NCI-H2171 treated with DMSO at 0.1 percent for 48 hours (cell line): ENCODE measurements at regions not wholly inside any gene's neighbourhood (a gene's known extent, or its start where the extent isn't known, plus 50 kb on each side); places are given as distances from the start of the nearest gene placed in this dataset.
"Not testable (repeated sequence)": the region's sequence is repeated elsewhere in the genome, so short reads cannot be mapped to it uniquely, and the experiment has no call there.

ENCODE experiments used
- DNase-seq: peaks from one replicate; lab custom pipeline; 2025; lab: John Stamatoyannopoulos, UW

- DNase-seq = no peak
Measured at GRCh38 chr2:192657362-192657761, 462.6 kb upstream of the TMEFF2 start.

DNA sequence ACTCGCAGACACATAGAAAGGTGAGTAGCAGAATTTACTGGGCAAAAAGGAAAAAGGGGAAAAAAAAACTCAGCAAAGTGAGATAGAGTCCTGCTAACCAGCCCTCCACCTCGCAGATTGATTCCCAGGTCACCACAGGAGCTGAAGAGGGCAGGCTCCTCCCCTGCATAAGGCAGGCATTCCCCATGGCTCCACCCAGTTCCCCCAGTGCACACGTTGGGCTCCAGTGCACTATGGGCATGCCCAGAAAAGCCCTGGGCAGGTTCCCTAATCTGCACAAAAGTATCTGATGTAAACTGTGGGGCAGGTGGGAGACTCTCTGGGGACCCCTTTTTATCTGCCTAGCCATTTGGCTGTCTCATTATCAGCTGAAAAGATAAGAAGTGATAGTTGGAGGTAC, 461.2 kb upstream of the TMEFF2 start:
- peak; percentile 77 for DNase-seq

DNA sequence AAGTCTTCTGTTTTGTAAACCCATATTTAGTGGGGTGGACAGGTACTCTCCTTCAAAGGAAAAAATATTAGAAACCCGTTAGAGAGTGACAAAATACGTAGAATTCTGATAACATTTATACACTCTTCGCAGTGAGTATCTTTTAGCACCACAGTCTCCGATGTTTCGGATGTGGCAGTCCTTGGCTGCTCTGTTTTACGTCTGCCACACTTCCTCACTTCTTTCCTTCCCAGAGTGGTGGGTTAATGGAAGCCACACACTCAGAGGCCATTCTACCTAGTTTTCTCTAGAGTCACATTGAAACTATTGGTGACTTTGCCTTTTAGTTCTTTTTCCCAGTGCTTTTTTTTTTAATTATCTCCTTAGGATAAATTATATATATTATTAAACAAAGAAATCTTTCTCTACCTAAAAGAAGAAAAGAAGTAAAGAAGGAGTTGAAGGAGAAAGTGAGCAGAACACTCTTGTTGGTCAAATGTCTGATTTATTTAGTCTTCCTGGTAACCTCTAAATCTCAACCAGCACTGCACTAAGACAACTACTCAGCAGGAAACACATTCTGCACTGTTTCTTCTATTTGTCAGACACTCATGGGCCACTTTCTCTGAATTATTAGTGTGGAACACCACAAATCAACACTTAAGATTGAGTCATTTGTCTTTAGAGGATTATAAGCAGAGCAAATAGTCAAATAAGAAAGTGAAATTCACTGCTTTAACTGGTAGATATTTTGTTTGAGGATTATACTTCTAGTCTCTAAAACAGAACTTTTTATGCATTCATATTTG, 451.3 kb upstream of the TMEFF2 start:
- DNase-seq = no peak

DNA sequence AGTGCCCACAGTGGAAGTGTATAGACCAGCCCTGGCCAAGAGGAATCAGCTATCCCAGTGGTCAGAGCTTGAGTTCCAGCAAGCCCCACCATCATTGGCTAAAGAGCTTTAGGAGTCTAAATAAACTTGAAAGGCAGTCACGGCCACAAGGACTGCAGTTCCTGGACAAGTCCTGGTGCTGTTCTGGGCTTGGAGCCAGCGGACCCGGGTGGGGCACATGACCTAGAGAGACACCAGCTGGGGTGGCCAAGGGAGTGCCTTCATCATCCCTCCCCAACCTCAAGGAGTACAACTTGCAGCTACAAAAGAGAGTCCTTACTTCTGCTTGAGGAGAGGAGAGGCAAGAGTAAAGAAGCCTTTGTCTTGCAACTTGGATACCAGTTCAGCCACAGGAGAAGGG, 439.8 kb upstream of the TMEFF2 start:
- no peak for DNase-seq

DNA sequence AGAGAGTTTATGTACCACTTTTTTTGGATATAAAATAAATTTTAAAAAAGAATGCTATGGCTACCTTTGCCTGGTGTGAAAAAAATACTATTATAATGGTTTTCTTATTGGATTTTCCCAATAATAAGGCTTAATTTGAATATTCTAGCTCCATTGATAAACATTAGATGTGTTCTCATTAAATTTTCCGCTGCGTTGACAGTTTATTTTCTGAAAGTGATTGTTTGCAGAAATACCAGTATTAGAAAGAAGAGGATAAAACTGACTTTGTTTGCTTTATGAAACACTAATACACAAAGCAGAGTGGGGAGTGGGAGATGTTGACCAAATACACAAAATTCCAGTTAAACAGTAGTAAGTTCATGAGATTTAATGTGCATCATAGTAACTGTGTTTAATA, 433.3 kb upstream of the TMEFF2 start:
- no peak for DNase-seq

DNA sequence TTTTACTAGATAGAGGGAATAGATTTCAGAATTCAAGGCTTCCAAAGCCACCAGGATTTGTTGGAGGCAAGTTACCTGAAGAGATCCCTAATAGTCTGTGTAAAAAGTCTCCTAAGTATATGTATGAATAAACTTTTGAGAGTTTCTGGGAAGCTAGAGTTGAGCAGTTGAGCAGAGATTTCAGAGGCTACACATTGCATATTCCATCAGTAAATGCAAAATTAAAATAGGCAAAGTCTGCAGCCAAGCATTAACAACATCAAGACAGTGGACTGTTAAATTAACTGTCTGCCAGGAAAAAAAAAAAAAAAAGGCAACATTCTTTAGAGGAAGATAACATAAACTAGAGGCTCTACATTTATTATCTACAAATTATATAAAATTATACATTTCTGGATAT, 420.4 kb upstream of the TMEFF2 start:
- no peak for DNase-seq

- DNase-seq = no peak
Measured at GRCh38 chr2:192604295-192604694, 409.6 kb upstream of the TMEFF2 start.

DNA sequence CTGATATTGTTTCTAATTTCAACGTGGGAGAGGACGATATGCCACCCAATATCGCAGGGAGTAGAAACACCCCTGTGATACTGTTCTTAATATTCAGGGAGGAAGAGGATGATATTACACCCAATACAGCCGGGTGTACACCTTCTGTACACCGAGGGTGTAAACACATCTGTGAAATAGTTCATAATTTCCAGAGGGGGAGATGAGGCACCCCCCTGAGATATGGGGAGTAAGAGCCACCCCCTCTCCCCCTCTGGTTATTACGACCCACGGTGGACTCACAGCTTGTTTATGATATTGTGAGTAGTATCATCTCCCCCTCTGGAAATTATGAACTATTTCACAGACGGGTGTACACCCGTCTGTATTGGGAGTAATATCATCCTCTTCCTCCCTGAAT, 403.9 kb upstream of the TMEFF2 start:
- DNase-seq = not testable (repeated sequence)

GRCh38 chr2:192593561-192593960, 398.8 kb upstream of the TMEFF2 start:
- DNase-seq = no peak

DNA sequence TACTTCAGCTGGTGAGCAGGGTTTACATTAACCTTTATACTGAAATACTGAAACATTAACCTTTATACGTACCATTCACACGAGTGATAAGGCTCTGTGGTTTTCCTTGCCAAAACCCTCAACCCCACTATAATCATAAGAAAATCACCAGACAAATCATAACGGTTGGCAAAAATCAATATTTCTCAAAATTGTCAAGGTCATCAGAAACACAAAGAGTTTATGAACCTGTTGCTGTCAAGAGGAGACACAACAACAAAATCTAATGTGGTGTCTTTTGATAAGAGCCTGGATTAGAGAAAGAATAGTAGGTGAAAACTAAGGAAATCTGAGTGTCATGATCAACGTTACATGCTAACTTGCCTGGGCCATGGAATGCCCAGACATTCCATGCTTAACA, 396.9 kb upstream of the TMEFF2 start:
- no peak for DNase-seq

GRCh38 chr2:192585418-192585817, 390.7 kb upstream of the TMEFF2 start:
- DNase-seq = no peak

GRCh38 chr2:192584976-192585375, 390.2 kb upstream of the TMEFF2 start:
- DNase-seq = no peak

- no peak for DNase-seq
Measured at GRCh38 chr2:192579965-192580700, 385.4 kb upstream of the TMEFF2 start.

DNA sequence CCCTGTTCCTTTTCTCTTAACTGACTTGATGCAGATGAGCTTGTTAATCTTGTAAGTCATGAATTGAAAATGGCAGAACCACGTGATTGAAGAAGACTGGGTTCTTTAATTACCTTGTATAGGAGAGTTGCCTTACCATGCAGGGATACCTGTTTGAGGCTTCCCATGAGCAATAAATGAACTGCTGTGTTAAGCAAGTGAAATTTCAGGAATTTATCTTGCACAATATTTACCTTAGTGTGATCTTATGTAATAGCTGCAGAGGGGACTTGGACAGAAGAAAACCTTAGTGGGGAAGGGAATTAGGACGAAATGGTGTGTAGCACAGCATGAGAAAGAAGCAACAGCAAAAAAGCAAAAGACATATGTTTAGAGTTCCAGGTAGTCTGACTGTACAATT, 384.0 kb upstream of the TMEFF2 start:
- no peak for DNase-seq

DNA sequence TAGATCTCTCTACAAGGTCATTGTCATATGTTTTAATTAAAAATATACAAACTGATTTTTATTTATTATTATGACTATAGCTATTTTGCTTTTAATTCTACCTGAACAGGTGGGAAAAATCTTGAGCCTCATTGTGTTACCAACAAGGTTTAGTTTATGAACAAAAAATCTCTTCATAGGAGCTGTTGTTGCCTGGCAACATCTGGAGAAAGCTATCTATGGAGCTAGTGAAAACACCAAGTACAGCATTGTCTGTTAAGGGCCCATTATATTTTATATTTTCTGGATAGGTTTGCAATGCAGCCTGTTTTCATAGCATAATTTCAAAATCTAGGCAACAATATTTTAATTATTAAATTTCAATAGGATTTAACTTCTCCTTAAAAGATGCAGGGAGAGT, 383.0 kb upstream of the TMEFF2 start:
- DNase-seq = no peak

GRCh38 chr2:192574552-192574951, 379.8 kb upstream of the TMEFF2 start:
- no peak for DNase-seq

GRCh38 chr2:192571636-192572035, 376.9 kb upstream of the TMEFF2 start:
- peak; percentile 43 for DNase-seq

- DNase-seq = peak; percentile 9
Measured at GRCh38 chr2:192570788-192571187, 376.1 kb upstream of the TMEFF2 start.

GRCh38 chr2:192566863-192567262, 372.1 kb upstream of the TMEFF2 start:
- no peak for DNase-seq

GRCh38 chr2:192560326-192560725, 365.6 kb upstream of the TMEFF2 start:
- no peak for DNase-seq

GRCh38 chr2:192559587-192559986, 364.9 kb upstream of the TMEFF2 start:
- no peak for DNase-seq

DNA sequence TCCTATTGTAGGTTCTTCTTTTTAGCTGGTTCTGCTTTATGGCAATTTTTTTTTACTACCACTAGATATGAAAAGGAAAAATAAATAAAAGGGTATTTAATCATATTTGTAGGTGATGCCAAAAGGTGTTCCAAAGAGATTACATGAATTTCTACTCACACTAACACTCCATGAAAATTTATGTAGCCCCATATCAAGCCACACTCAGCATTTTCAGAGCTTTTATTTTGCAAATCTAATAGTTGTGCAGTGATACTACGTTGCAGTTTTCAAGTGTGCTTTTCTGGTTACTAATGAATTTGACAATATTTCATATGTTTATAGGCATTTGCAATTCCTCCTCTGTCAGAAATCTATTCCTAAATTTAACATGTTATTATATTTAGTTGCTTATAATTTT, 363.9 kb upstream of the TMEFF2 start:
- DNase-seq = no peak

DNA sequence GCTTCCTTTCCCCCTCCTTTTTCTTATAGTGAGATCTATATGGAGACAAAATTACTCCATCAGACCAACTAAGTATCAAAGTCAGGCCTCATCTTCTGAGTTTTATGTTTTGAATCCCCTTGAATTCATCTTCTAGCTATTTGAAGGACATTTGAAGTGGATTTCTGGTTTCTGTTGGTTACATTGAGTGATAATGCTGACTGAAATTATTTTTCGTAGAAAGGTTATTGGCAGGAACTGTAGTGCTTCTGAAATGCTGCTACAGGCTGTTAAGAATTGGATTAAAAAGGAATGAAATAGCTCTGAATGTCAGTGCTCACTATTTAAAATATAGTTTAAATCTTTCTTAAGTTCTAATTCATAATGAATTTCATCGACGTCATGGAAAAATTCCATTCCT, 361.0 kb upstream of the TMEFF2 start:
- no peak for DNase-seq

- no peak for DNase-seq
Measured at GRCh38 chr2:192551760-192552159, 357.0 kb upstream of the TMEFF2 start.
